ENCODE measurements at regions not wholly inside any gene's neighbourhood (a gene's known extent, or its start where the extent isn't known, plus 50 kb on each side); places are given as distances from the start of the nearest gene placed in this dataset.

DNA sequence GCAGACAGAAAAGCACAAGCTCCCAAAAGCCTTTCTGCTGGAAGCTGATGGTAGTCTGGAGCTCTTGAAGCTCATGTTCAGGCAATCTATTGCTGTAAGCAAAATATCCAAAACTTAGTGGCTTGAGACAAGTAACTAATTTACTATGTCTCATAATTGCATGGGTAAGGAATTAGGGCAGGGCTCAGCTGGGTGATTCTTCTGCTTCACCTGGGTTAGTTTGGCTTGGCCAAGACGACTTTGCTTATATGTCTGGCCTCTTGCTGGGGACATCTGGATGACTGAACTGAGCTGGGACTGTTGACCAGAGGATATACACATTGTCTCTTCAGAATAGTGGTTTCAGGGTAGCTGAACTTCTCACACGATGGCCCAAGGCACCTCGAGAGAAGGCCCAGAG is 96.8 kb upstream of the WSCD1 start:
- H3K4me3 Mint-ChIP-seq (ENCODE audit: unreplicated experiment), result no peak overlapping the region
- peaks cover 11% of the 10 kb centered on the region for H3K36me3 Mint-ChIP-seq (ENCODE audit: unreplicated experiment)
- no peak for DNase-seq
- no peaks in the 10 kb centered on the region for H3K9me3 Mint-ChIP-seq (ENCODE audit: unreplicated experiment)
- TF ChIP-seq, protein P1, sequence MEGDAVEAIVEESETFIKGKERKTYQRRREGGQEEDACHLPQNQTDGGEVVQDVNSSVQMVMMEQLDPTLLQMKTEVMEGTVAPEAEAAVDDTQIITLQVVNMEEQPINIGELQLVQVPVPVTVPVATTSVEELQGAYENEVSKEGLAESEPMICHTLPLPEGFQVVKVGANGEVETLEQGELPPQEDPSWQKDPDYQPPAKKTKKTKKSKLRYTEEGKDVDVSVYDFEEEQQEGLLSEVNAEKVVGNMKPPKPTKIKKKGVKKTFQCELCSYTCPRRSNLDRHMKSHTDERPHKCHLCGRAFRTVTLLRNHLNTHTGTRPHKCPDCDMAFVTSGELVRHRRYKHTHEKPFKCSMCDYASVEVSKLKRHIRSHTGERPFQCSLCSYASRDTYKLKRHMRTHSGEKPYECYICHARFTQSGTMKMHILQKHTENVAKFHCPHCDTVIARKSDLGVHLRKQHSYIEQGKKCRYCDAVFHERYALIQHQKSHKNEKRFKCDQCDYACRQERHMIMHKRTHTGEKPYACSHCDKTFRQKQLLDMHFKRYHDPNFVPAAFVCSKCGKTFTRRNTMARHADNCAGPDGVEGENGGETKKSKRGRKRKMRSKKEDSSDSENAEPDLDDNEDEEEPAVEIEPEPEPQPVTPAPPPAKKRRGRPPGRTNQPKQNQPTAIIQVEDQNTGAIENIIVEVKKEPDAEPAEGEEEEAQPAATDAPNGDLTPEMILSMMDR (IDR thresholded peaks at IDR 0.05; ENCODE audit: partially characterized antibody, unreplicated experiment), result no peak
- H3K27me3 Mint-ChIP-seq (ENCODE audit: unreplicated experiment), result peaks cover 6% of the 10 kb centered on the region
- H3K27ac Mint-ChIP-seq (ENCODE audit: unreplicated experiment), result no peak overlapping the region
- no peaks in the 10 kb centered on the region for H3K4me1 Mint-ChIP-seq (ENCODE audit: low read depth, unreplicated experiment)

DNA sequence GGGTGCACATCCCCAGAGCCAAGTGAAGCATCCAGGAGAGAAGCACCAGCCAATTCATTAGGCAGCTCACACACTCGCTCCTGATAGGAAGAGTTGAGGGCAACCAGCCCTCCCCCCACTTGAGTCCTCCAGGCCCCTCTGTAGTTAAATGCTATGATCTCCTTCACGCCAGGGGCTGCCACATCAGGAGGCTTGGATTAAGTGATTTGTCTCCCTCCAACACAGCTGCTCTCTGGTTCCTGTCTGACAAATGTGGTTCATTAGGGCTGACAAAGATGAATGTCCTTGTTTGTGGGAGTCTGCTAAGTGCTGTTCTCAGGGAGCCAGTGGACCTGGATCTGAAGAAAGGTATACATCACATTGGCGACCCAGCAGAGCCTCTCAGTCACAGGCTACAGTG is 94.5 kb upstream of the WSCD1 start:
- no peak overlapping the region for H3K27ac Mint-ChIP-seq (ENCODE audit: unreplicated experiment)
- no peak for DNase-seq
- peaks cover 6% of the 10 kb centered on the region for H3K27me3 Mint-ChIP-seq (ENCODE audit: unreplicated experiment)
- H3K36me3 Mint-ChIP-seq (ENCODE audit: unreplicated experiment), result peaks cover 6% of the 10 kb centered on the region
- H3K4me1 Mint-ChIP-seq (ENCODE audit: low read depth, unreplicated experiment), result peaks cover 1% of the 10 kb centered on the region
- no peak overlapping the region for H3K4me3 Mint-ChIP-seq (ENCODE audit: unreplicated experiment)
- TF ChIP-seq, protein P1 (IDR thresholded peaks at IDR 0.05; ENCODE audit: partially characterized antibody, unreplicated experiment), result no peak
- H3K9me3 Mint-ChIP-seq (ENCODE audit: unreplicated experiment), result no peaks in the 10 kb centered on the region

DNA sequence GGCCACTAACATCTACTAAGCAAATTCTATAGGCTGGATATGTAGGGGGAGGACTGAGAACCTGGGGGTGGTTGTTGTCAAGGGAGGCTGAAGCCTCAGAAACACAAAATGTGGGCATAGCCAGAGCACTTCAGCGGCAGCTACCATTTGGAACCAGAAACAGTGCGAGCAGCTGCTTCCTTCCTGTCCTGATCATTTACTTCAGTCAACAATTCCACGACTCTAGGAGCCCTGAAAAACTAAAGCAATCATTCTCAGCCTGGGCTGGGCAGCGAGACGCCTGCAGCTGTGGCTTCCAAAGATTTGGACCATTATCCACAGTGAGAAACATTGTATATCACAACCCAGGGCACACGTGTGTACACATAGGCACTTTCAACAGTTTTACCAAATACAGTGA is 93.9 kb upstream of the WSCD1 start:
- H3K4me1 Mint-ChIP-seq (ENCODE audit: low read depth, unreplicated experiment), result peaks cover 5% of the 10 kb centered on the region
- H3K9me3 Mint-ChIP-seq (ENCODE audit: unreplicated experiment), result no peaks in the 10 kb centered on the region
- peaks cover 6% of the 10 kb centered on the region for H3K36me3 Mint-ChIP-seq (ENCODE audit: unreplicated experiment)
- TF ChIP-seq, protein P1 (IDR thresholded peaks at IDR 0.05; ENCODE audit: partially characterized antibody, unreplicated experiment), result no peak
- peaks cover 6% of the 10 kb centered on the region for H3K27me3 Mint-ChIP-seq (ENCODE audit: unreplicated experiment)
- no peak overlapping the region for H3K4me3 Mint-ChIP-seq (ENCODE audit: unreplicated experiment)
- no peak for DNase-seq
- no peak overlapping the region for H3K27ac Mint-ChIP-seq (ENCODE audit: unreplicated experiment)

DNA sequence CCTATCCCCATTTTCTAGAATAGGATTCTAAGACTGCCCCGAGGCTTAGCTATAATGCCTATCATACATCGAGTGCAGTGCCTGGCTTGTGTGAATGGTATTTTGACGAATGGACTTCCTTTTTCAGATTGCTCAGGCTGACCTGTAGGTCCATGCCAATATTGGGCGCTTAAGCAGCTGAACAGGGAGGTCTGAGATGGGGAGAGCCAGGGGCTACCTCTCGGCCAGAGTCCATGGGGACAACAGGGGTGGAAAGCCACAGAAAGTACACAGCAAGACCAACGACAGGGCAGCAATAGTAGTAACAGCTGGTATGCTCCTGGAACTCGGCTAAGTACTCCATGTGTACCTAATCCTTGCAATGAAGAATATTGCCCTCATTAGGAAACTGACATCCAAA is 91.7 kb upstream of the WSCD1 start:
- H3K27ac Mint-ChIP-seq (ENCODE audit: unreplicated experiment), result no peak overlapping the region
- no peak for DNase-seq
- H3K4me1 Mint-ChIP-seq (ENCODE audit: low read depth, unreplicated experiment), result peaks cover 5% of the 10 kb centered on the region
- TF ChIP-seq, protein P1 (IDR thresholded peaks at IDR 0.05; ENCODE audit: partially characterized antibody, unreplicated experiment), result no peak
- peaks cover 5% of the 10 kb centered on the region for H3K36me3 Mint-ChIP-seq (ENCODE audit: unreplicated experiment)
- peaks cover 6% of the 10 kb centered on the region for H3K27me3 Mint-ChIP-seq (ENCODE audit: unreplicated experiment)
- H3K9me3 Mint-ChIP-seq (ENCODE audit: unreplicated experiment), result no peaks in the 10 kb centered on the region
- H3K4me3 Mint-ChIP-seq (ENCODE audit: unreplicated experiment), result no peak overlapping the region

DNA sequence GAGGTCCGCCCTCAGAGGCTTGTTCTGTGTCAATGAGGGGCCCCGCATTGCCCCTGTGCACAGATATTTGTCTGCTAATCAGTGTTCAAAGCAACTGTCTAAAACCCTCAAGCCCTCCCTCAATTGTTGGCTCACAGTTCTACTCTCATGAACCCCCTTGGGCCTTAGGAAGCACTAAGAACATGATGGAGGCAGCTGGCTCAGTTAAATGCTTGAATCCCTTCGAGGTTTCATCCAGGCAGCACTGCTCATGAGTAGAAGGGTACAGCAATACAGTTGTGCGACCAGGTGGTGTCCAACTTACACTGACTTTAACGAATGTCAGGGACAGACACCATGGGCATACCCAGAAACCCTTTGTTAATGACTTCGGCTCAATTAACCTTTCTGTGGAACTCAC is 89.2 kb upstream of the WSCD1 start:
- DNase-seq, result peak; percentile 27
- peaks cover 4% of the 10 kb centered on the region for H3K27me3 Mint-ChIP-seq (ENCODE audit: unreplicated experiment)
- TF ChIP-seq, protein P1 (IDR thresholded peaks at IDR 0.05; ENCODE audit: partially characterized antibody, unreplicated experiment), result no peak
- H3K4me1 Mint-ChIP-seq (ENCODE audit: low read depth, unreplicated experiment), result peaks cover 5% of the 10 kb centered on the region
- H3K36me3 Mint-ChIP-seq (ENCODE audit: unreplicated experiment), result no peaks in the 10 kb centered on the region
- H3K9me3 Mint-ChIP-seq (ENCODE audit: unreplicated experiment), result no peaks in the 10 kb centered on the region
- H3K4me3 Mint-ChIP-seq (ENCODE audit: unreplicated experiment), result peak overlapping the region; percentile 32
- peak overlapping the region; percentile 63 for H3K27ac Mint-ChIP-seq (ENCODE audit: unreplicated experiment)
